Stimulated activated CD8-positive, alpha-beta memory T cell treated with anti-CD3 and anti-CD28 coated beads, Interleukin-15, amount 100 ng/mL, for 4 hours (primary cell): ENCODE measurements at regions not wholly inside any gene's neighbourhood (a gene's known extent, or its start where the extent isn't known, plus 50 kb on each side); places are given as distances from the start of the nearest gene placed in this dataset.
"Not testable (repeated sequence)": the region's sequence is repeated elsewhere in the genome, so short reads cannot be mapped to it uniquely, and the experiment has no call there.

Source experiments
- DNase-seq, 2 donors: peaks; one replicate each; pipeline ENCODE4 v3.0.0-alpha.2; 2020; ENCODE audit warnings: low read depth in 2 of 2

DNA sequence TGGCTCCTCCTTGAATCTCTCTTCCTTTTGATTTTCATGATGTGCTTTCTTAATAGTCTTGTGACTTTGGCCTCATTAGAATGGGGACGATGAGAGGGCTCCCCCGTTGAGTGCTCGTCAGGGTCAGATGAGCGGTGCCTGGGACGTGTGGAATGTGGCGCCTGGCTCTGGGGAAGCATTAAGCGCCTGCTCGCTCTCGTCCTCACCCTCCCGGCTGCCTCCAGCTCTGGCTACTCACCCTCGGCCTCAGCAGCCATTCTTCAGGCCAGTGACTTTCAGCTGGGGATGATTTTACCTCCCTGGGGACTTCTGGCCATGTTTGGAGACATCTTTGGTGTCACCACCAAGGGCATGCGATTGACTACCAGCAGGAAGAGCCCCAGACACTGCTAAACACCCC lies 69.7 kb downstream of the RPS6KA4 start:
- no peak for DNase-seq

- DNase-seq = no peak
These were observed 71.0 kb downstream of the RPS6KA4 start for GRCh38 chr11:64429970-64430369.

DNA sequence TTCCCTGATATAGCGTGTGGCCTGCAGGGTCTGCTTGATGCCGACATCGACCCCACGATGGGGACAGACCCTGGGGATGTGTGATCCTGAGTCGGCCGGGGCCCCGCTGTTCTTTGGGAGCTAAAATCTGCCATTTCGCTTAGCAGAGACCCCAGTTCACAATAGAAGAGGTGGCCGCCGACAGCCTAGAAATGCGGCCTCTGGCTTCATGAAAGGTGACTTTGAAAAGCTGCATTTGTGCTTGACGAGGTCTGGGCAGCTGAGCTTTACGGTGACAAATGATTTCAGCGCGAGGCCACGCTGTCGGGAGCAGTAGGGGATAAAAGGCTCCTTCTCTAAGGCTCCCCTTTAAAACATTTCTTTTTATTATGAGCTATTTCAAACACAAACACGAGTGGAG lies 71.7 kb downstream of the RPS6KA4 start:
- DNase-seq = no peak

DNA sequence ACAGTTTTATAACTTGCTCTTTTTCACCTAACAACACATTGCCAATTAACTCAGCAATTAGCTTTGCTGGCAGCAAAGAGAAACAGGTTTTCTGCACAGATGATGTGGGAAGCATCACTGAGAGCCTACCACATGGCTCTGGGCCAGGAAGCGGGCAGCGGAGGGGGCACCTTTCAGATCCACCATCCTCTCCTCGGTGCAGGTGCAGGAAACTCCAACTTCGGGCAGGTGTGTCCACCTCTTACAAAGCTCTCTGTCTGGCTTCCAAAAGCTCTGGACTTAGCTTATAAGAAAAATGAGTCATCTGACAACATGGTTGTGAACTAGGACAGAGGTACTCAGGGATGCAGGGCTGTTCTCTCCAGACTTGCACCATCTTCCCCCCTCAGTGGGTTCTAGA lies 77.0 kb downstream of the RPS6KA4 start:
- DNase-seq = no peak

- DNase-seq = no peak
These were observed 78.5 kb downstream of the RPS6KA4 start for GRCh38 chr11:64437426-64437825.

GRCh38 chr11:64438986-64439771 lies 80.2 kb downstream of the RPS6KA4 start:
- DNase-seq = no peak

- DNase-seq = not testable (repeated sequence)
These were observed 81.0 kb downstream of the RPS6KA4 start for GRCh38 chr11:64439772-64440491.

- no peak for DNase-seq
These were observed 82.2 kb downstream of the RPS6KA4 start for GRCh38 chr11:64441127-64441526.

- no peak for DNase-seq
These were observed 84.0 kb downstream of the RPS6KA4 start for GRCh38 chr11:64443001-64443400.

DNA sequence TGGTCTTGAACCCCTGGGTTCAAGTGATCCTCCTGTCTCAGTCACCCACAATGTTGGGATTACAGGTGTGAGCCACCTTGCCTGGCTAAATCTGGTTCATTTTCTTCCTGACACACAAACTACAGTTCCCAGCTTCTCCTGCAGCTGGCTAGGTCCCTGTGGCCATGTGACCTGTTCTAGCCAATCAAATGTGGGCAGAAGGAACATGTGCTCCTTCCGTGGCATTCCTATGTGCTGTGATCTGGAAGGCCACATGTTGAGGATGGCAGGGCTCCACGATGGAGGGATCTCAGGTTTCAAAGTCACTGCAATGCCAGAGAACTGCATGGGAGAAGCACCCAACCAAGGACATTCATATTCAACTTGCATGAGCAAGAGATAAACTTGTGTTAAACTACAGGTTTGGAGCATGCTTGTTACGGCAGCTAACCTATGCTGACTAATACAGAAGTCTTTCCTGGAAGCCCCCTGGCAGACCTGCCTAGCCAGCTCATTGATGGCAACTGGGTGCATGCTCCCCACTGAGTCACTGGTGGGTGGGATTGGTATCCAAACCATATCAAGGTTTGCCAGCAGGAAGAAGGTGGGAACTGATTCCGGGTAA lies 86.0 kb downstream of the RPS6KA4 start:
- no peak for DNase-seq

GRCh38 chr11:64445651-64446050 lies 86.7 kb downstream of the RPS6KA4 start:
- no peak for DNase-seq

- no peak for DNase-seq
These were observed 89.1 kb downstream of the RPS6KA4 start for GRCh38 chr11:64447831-64448598.

- peak; percentile 16 to 29 for DNase-seq
These were observed 89.8 kb downstream of the RPS6KA4 start for GRCh38 chr11:64448599-64449380.

- DNase-seq = peak; percentile 36 to 42
These were observed 90.6 kb downstream of the RPS6KA4 start for GRCh38 chr11:64449381-64450167.

GRCh38 chr11:64450168-64450560 lies 91.2 kb downstream of the RPS6KA4 start:
- no peak for DNase-seq

- no peak for DNase-seq
These were observed 92.9 kb downstream of the RPS6KA4 start for GRCh38 chr11:64451856-64452255.

GRCh38 chr11:64453466-64453865 lies 94.5 kb downstream of the RPS6KA4 start:
- DNase-seq = no peak

DNA sequence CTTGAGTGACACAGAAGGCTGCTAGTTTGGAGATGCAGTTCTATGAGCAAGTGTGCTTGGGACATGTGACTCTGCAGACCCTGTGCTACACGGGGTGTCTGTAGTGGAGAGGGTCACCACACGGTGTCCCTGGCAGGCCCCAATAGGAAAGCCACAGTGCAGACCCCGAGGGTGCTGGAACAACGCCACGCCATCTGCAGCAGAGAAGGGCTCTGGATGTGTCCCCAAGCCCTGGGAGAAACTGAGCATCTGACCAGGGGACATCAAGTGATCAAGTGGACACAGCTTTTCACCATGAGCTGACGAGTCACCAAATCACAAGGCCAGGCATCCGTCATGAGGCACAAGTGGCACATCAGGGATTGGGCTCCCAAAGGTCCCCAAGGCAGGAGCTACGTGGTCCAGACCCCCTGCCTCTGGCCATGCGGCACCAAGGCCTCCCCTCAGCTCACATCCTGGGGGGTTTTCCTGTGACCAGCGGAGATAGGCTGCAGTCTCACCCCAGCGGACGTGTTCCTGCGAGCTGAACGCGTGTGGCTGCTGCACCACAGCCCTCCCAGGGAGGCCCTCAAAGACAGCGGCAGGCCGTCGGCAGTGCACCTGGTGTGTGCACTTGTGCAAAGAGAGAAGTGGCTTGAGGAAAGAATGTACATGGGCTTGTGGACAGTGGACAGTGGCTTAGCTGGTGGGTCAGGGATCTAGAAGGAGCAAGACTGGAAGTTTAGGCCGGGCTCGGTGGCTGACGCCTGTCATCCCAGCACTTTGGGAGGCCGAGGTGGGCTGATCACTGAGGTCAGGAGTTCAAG lies 96.7 kb downstream of the RPS6KA4 start:
- DNase-seq = no peak

- DNase-seq = no peak
These were observed 97.8 kb downstream of the RPS6KA4 start for GRCh38 chr11:64456509-64457320.
